ENCODE measurements at regions not wholly inside any gene's neighbourhood (a gene's known extent, or its start where the extent isn't known, plus 50 kb on each side); places are given as distances from the start of the nearest gene placed in this dataset.

GRCh38 chr16:85254921-85255320 is 142.6 kb upstream of the CIBAR2 start:
- no peak for TF ChIP-seq NFYB (CRISPR knock-in tag; IDR thresholded peaks at IDR 0.05)
- TF ChIP-seq ZNF841 (CRISPR knock-in tag; IDR thresholded peaks at IDR 0.05; ENCODE audit: borderline replicate concordance), result no peak
- no peak for TF ChIP-seq CREB1 (IDR thresholded peaks at IDR 0.05)
- TF ChIP-seq CREB1 (CRISPR knock-in tag; IDR thresholded peaks at IDR 0.05), result no peak
- no peak for TF ChIP-seq GTF3A (CRISPR knock-in tag; conservative IDR thresholded peaks at IDR 0.05)
- no peak for TF ChIP-seq BHLHE40 (IDR thresholded peaks at IDR 0.05; ENCODE audit: low read length)
- no peak for TF ChIP-seq CTCF (CRISPR knock-in tag; IDR thresholded peaks at IDR 0.05)
- TF ChIP-seq SETDB1 (CRISPR knock-in tag; IDR thresholded peaks at IDR 0.05; ENCODE audit: borderline replicate concordance), result no peak
- TF ChIP-seq IRF2 (CRISPR knock-in tag; IDR thresholded peaks at IDR 0.05), result no peak
- no peak for TF ChIP-seq MAX (IDR thresholded peaks at IDR 0.05)
- no peak for TF ChIP-seq ELF1 (CRISPR knock-in tag; IDR thresholded peaks at IDR 0.05)
